ENCODE measurements at regions not wholly inside any gene's neighbourhood (a gene's known extent, or its start where the extent isn't known, plus 50 kb on each side); places are given as distances from the start of the nearest gene placed in this dataset.

GRCh38 chr7:98515201-98515600 lies 101.9 kb upstream of the NPTX2 start:
- Histone ChIP-seq H3K4me3 (ENCODE audit: low read length) (no peak overlapping the region), H3K9me2 (replicated peaks; ENCODE audit: insufficient read depth, low read length) (no peaks in the 10 kb centered on the region), H3K27ac (ENCODE audit: low read length) (no peak overlapping the region), H4K20me1 (ENCODE audit: insufficient read depth, low read length) (no peaks in the 10 kb centered on the region), H3K27me3 (replicated peaks; ENCODE audit: insufficient read depth, low read length) (no peaks in the 10 kb centered on the region), H3F3A (ENCODE audit: insufficient read depth, low read length) (no peaks in the 10 kb centered on the region), H3K4me2 (ENCODE audit: low read depth, low read length) (no peak overlapping the region), H3K9ac (ENCODE audit: low read length) (no peak overlapping the region), H3K4me1 (ENCODE audit: low read length) (no peaks in the 10 kb centered on the region), H2AFZ (ENCODE audit: low read length) (no peak overlapping the region), H3K79me2 (ENCODE audit: low read length) (no peaks in the 10 kb centered on the region), H3K36me3 (replicated peaks; ENCODE audit: insufficient read depth, low read length) (no peaks in the 10 kb centered on the region), H3K9me3 (replicated peaks; ENCODE audit: insufficient read depth, low read length) (no peaks in the 10 kb centered on the region)
- TF ChIP-seq, protein P1, sequence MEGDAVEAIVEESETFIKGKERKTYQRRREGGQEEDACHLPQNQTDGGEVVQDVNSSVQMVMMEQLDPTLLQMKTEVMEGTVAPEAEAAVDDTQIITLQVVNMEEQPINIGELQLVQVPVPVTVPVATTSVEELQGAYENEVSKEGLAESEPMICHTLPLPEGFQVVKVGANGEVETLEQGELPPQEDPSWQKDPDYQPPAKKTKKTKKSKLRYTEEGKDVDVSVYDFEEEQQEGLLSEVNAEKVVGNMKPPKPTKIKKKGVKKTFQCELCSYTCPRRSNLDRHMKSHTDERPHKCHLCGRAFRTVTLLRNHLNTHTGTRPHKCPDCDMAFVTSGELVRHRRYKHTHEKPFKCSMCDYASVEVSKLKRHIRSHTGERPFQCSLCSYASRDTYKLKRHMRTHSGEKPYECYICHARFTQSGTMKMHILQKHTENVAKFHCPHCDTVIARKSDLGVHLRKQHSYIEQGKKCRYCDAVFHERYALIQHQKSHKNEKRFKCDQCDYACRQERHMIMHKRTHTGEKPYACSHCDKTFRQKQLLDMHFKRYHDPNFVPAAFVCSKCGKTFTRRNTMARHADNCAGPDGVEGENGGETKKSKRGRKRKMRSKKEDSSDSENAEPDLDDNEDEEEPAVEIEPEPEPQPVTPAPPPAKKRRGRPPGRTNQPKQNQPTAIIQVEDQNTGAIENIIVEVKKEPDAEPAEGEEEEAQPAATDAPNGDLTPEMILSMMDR (IDR thresholded peaks at IDR 0.05; ENCODE audit: low read length), result no peak
- DNase-seq, result no peak

GRCh38 chr7:98514211-98515031 lies 102.7 kb upstream of the NPTX2 start:
- Histone ChIP-seq H3K9ac (ENCODE audit: low read length) (no peak overlapping the region), H3K27ac (ENCODE audit: low read length) (no peak overlapping the region), H3K36me3 (replicated peaks; ENCODE audit: insufficient read depth, low read length) (no peaks in the 10 kb centered on the region), H3F3A (ENCODE audit: insufficient read depth, low read length) (no peaks in the 10 kb centered on the region), H3K4me3 (ENCODE audit: low read length) (no peak overlapping the region), H3K9me2 (replicated peaks; ENCODE audit: insufficient read depth, low read length) (no peaks in the 10 kb centered on the region), H3K27me3 (replicated peaks; ENCODE audit: insufficient read depth, low read length) (no peaks in the 10 kb centered on the region), H2AFZ (ENCODE audit: low read length) (no peak overlapping the region; the same call in 1 of the 2 replicates), H3K9me3 (replicated peaks; ENCODE audit: insufficient read depth, low read length) (no peaks in the 10 kb centered on the region), H3K4me2 (ENCODE audit: low read depth, low read length) (no peak overlapping the region), H3K4me1 (ENCODE audit: low read length) (no peaks in the 10 kb centered on the region), H4K20me1 (ENCODE audit: insufficient read depth, low read length) (no peaks in the 10 kb centered on the region), H3K79me2 (ENCODE audit: low read length) (no peaks in the 10 kb centered on the region)
- no peak for DNase-seq
- TF ChIP-seq, protein P1 (IDR thresholded peaks at IDR 0.05; ENCODE audit: low read length), result no peak
- TF ChIP-seq EZH2 (optimal IDR thresholded peaks at IDR 0.05; ENCODE audit: low read depth, low read length) (no peak), EZH2phosphoT487 (IDR thresholded peaks at IDR 0.05; ENCODE audit: low read length) (no peak)

DNA sequence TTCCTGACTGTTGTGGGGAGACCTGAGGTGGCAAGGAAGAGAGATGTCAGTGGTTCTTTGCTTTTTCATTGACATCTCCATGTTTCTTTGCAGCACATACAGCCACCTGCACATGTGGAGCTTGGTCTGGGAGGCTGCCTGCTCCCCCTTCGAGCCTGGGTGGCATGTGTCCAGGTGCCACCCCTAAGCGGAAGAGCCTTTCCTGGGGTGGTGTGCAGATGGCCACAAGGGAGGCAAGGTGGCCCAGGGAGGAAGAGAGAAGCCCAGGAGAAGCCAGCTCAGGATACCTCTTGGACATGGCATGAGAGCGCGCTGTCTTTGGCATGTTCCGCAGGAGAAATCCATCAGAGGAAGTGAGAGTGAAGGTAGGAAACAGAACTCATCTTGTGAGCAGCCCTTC lies 105.9 kb upstream of the NPTX2 start:
- Histone ChIP-seq H4K20me1 (ENCODE audit: insufficient read depth, low read length) (no peaks in the 10 kb centered on the region), H3K4me3 (ENCODE audit: low read length) (no peak overlapping the region), H3K27me3 (replicated peaks; ENCODE audit: insufficient read depth, low read length) (no peaks in the 10 kb centered on the region), H3F3A (ENCODE audit: insufficient read depth, low read length) (no peaks in the 10 kb centered on the region), H3K4me1 (ENCODE audit: low read length) (no peaks in the 10 kb centered on the region), H3K9ac (ENCODE audit: low read length) (no peak overlapping the region), H3K9me2 (replicated peaks; ENCODE audit: insufficient read depth, low read length) (no peaks in the 10 kb centered on the region), H3K4me2 (ENCODE audit: low read depth, low read length) (no peak overlapping the region), H3K79me2 (ENCODE audit: low read length) (no peaks in the 10 kb centered on the region), H3K36me3 (replicated peaks; ENCODE audit: insufficient read depth, low read length) (no peaks in the 10 kb centered on the region), H3K9me3 (replicated peaks; ENCODE audit: insufficient read depth, low read length) (no peaks in the 10 kb centered on the region), H3K27ac (ENCODE audit: low read length) (no peak overlapping the region), H2AFZ (ENCODE audit: low read length) (no peak overlapping the region)
- DNase-seq, result no peak
- TF ChIP-seq EZH2 (optimal IDR thresholded peaks at IDR 0.05; ENCODE audit: low read depth, low read length), result no peak
- TF ChIP-seq, protein P1 (IDR thresholded peaks at IDR 0.05; ENCODE audit: low read length), result no peak
- no peak for TF ChIP-seq EZH2phosphoT487 (IDR thresholded peaks at IDR 0.05; ENCODE audit: low read length)

Data from MM.1S (cell line).